ENCODE measurements at regions not wholly inside any gene's neighbourhood (a gene's known extent, or its start where the extent isn't known, plus 50 kb on each side); places are given as distances from the start of the nearest gene placed in this dataset.

DNA sequence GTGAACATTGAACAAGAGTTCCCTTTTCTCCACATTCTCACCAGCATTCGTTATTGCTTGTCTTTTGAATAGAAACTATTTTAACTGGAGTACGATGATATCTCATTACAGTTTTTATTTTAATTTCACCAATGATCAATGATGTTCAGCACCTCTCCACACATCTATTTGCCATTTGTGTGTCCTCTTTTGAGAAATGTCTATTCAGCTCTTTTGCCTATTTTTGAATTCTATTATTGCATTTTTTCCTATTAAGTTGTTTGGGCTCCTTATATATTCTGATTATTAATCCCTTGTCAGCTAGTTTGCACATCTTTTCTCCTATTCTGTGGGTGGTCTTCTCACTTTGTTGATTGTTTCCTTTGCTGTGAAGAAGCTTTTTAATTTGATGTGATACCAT, 241.1 kb upstream of the CTBP2 start:
- intact Hi-C loops (cut with DNase I) = no loop called here
- no peaks in the 10 kb centered on the region for H3K9me3 ChIP-seq
- TF ChIP-seq CTCF (IDR thresholded peaks at IDR 0.05) = no peak
- ATAC-seq = no peak
- no peaks in the 10 kb centered on the region for H3K27me3 ChIP-seq
- H3K27ac ChIP-seq = no peak overlapping the region
- no peak for DNase-seq
- no peaks in the 10 kb centered on the region for H3K36me3 ChIP-seq
- no peak overlapping the region for H3K4me3 ChIP-seq
- no peaks in the 10 kb centered on the region for H3K4me1 ChIP-seq

DNA sequence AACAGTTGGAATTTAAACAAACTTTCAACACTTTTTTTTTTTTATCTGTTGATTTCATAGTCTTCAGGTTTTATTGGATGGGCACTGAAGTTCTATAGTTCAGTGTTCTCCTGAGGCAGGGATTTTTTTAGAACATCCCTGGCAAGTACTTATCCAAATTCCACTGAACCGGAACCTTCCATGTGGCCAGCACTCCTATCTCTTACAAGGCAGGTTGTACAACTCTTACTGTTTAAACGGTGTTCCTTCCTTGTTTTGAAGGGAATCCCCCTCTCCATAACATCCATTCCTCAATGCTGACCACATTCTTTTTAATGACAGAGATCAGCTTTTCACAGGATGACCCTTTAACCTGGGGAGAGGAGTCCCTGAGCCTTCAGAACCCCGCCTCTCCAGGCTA, 238.9 kb upstream of the CTBP2 start:
- H3K27ac ChIP-seq = no peak overlapping the region
- ATAC-seq (no peak), DNase-seq (no peak)
- no peak overlapping the region for H3K4me3 ChIP-seq
- intact Hi-C loops (cut with DNase I) = no loop called here
- H3K4me1 ChIP-seq = no peaks in the 10 kb centered on the region
- no peaks in the 10 kb centered on the region for H3K9me3 ChIP-seq
- TF ChIP-seq CTCF (IDR thresholded peaks at IDR 0.05) = no peak
- H3K36me3 ChIP-seq = no peaks in the 10 kb centered on the region
- no peaks in the 10 kb centered on the region for H3K27me3 ChIP-seq

- Histone ChIP-seq H3K4me3 (no peak overlapping the region), H3K27me3 (no peaks in the 10 kb centered on the region), H3K9me3 (no peaks in the 10 kb centered on the region), H3K36me3 (no peaks in the 10 kb centered on the region), H3K4me1 (no peaks in the 10 kb centered on the region), H3K27ac (no peak overlapping the region)
- intact Hi-C loops (cut with DNase I) = no loop called here
- DNase-seq (no peak), ATAC-seq (no peak)
- TF ChIP-seq CTCF (IDR thresholded peaks at IDR 0.05) = no peak
Measured at GRCh38 chr10:125398270-125398669, 237.9 kb upstream of the CTBP2 start.

DNA sequence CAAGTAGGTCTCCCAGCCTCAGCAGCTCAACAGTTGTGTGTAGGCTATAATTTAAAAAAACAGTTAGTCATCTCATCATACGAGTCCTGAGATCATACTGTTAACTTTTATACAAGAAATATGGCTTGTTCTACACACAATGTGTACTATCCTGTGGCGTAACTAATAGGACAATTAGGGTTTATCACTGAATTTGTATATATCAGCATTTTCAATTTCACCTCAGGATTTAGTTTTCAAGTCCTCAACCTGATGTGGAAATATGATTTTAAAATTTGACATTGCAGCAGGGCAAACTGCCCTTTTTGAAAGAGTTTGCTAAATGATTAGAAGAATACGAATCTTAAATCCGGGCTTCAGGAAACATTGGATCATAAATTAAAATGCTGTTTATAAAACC, 237.2 kb upstream of the CTBP2 start:
- intact Hi-C loops (cut with DNase I) = no loop called here
- H3K4me3 ChIP-seq = no peak overlapping the region
- no peaks in the 10 kb centered on the region for H3K27me3 ChIP-seq
- H3K4me1 ChIP-seq = no peaks in the 10 kb centered on the region
- H3K36me3 ChIP-seq = no peaks in the 10 kb centered on the region
- H3K27ac ChIP-seq = no peak overlapping the region
- ATAC-seq = no peak
- TF ChIP-seq CTCF (IDR thresholded peaks at IDR 0.05) = no peak
- no peaks in the 10 kb centered on the region for H3K9me3 ChIP-seq
- DNase-seq = no peak

- TF ChIP-seq CTCF (IDR thresholded peaks at IDR 0.05) = no peak
- no peak overlapping the region for H3K27ac ChIP-seq
- no peaks in the 10 kb centered on the region for H3K27me3 ChIP-seq
- H3K4me1 ChIP-seq = no peaks in the 10 kb centered on the region
- intact Hi-C loops (cut with DNase I) = no loop called here
- H3K36me3 ChIP-seq = no peaks in the 10 kb centered on the region
- H3K9me3 ChIP-seq = no peaks in the 10 kb centered on the region
- H3K4me3 ChIP-seq = no peak overlapping the region
- ATAC-seq (no peak), DNase-seq (no peak)
Measured at GRCh38 chr10:125396676-125397075, 236.3 kb upstream of the CTBP2 start.

DNA sequence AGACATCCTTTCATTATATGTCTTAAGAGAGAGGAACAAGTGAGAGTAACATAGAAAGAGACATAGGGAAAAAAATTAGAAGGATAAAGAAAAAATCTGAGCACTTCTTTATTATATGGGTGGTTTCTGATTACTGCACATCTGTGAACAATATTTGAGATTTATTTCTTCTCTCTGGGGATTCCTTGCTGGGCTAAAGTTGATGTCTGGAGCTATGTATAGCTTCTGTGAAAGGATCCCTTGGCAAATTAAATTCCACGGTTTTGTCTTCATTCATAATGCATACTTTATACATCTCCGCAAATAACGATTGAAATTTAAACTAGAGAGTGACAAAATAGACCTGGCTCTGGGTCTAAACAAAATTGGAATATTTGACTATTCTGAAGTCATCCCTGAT, 232.2 kb upstream of the CTBP2 start:
- no peak for DNase-seq
- H3K4me3 ChIP-seq = no peak overlapping the region
- H3K27ac ChIP-seq = no peak overlapping the region
- H3K9me3 ChIP-seq = no peaks in the 10 kb centered on the region
- intact Hi-C loops (cut with DNase I) = no loop called here
- no peaks in the 10 kb centered on the region for H3K36me3 ChIP-seq
- H3K27me3 ChIP-seq = no peaks in the 10 kb centered on the region
- no peak for TF ChIP-seq CTCF (IDR thresholded peaks at IDR 0.05)
- ATAC-seq = no peak
- no peaks in the 10 kb centered on the region for H3K4me1 ChIP-seq

All from upper lobe of right lung (tissue), 1 donor.